Activated CD4-positive, alpha-beta T cell treated with anti-CD3 and anti-CD28 coated beads, Interleukin-2, amount 50 U/mL, for 4 hours (primary cell): ENCODE measurements at regions not wholly inside any gene's neighbourhood (a gene's known extent, or its start where the extent isn't known, plus 50 kb on each side); places are given as distances from the start of the nearest gene placed in this dataset.
"Not testable (repeated sequence)": the region's sequence is repeated elsewhere in the genome, so short reads cannot be mapped to it uniquely, and the experiment has no call there.

ENCODE experiments used
- DNase-seq, 2 experiments: peaks; one replicate each; pipeline ENCODE4 v3.0.0-alpha.2; 2020

GRCh38 chr13:31522396-31522795 is 216.9 kb upstream of the RXFP2 start:
- no peak for DNase-seq

GRCh38 chr13:31528176-31528575 is 211.2 kb upstream of the RXFP2 start:
- no peak for DNase-seq

GRCh38 chr13:31528758-31529157 is 210.6 kb upstream of the RXFP2 start:
- DNase-seq, result no peak

- no peak for DNase-seq
These were observed 208.4 kb upstream of the RXFP2 start for GRCh38 chr13:31530922-31531321.

GRCh38 chr13:31537052-31537451 is 202.3 kb upstream of the RXFP2 start:
- no peak for DNase-seq

- DNase-seq, result no peak
These were observed 201.0 kb upstream of the RXFP2 start for GRCh38 chr13:31538067-31539042.

- no peak for DNase-seq
These were observed 199.0 kb upstream of the RXFP2 start for GRCh38 chr13:31540281-31540680.

- DNase-seq, result no peak
These were observed 196.1 kb upstream of the RXFP2 start for GRCh38 chr13:31543190-31543589.

GRCh38 chr13:31545616-31546015 is 193.7 kb upstream of the RXFP2 start:
- no peak for DNase-seq

GRCh38 chr13:31556376-31556775 is 182.9 kb upstream of the RXFP2 start:
- DNase-seq, result no peak

GRCh38 chr13:31584221-31584620 is 155.1 kb upstream of the RXFP2 start:
- DNase-seq, result not testable (repeated sequence)

GRCh38 chr13:31587698-31588266 is 151.5 kb upstream of the RXFP2 start:
- no peak for DNase-seq

GRCh38 chr13:31588316-31588715 is 151.0 kb upstream of the RXFP2 start:
- no peak for DNase-seq

- no peak for DNase-seq
These were observed 150.4 kb upstream of the RXFP2 start for GRCh38 chr13:31588893-31589292.

GRCh38 chr13:31591642-31592233 is 147.6 kb upstream of the RXFP2 start:
- DNase-seq, result no peak

GRCh38 chr13:31594056-31594455 is 145.3 kb upstream of the RXFP2 start:
- no peak for DNase-seq

GRCh38 chr13:31595563-31595962 is 143.8 kb upstream of the RXFP2 start:
- no peak for DNase-seq

GRCh38 chr13:31598990-31599389 is 140.3 kb upstream of the RXFP2 start:
- DNase-seq, result no peak

- no peak for DNase-seq
These were observed 134.1 kb upstream of the RXFP2 start for GRCh38 chr13:31605076-31605860.

- DNase-seq, result not testable (repeated sequence)
These were observed 131.8 kb upstream of the RXFP2 start for GRCh38 chr13:31607531-31607930.

GRCh38 chr13:31608780-31609179 is 130.5 kb upstream of the RXFP2 start:
- not testable (repeated sequence) for DNase-seq

- no peak for DNase-seq
These were observed 128.9 kb upstream of the RXFP2 start for GRCh38 chr13:31610270-31610998.
